Sigmoid colon (tissue), 6 donors: ENCODE measurements at regions not wholly inside any gene's neighbourhood (a gene's known extent, or its start where the extent isn't known, plus 50 kb on each side); places are given as distances from the start of the nearest gene placed in this dataset.

Source experiments
- DNase-seq: peaks from one replicate; pipeline ENCODE4 v3.0.0-alpha.2; 2019
- H3K27ac ChIP-seq, 4 donors: fragments of 200-600 bp; sonication (generic); one replicate each; pipeline ENCODE4 v1.5.1; 2016 to 2019; ENCODE audit warnings: mild to moderate bottlenecking in 1 of 4
- H3K27me3 ChIP-seq, 3 donors: fragments of 200-600 bp; sonication (generic); one replicate each; pipeline ENCODE4 v1.5.1; 2019; ENCODE audit warnings: mild to moderate bottlenecking in 1 of 3
- H3K36me3 ChIP-seq, 4 donors: fragments of 200-600 bp; sonication (generic); one replicate each; pipeline ENCODE4 v1.5.1; 2016 to 2019
- H3K4me1 ChIP-seq, 4 donors: fragments of 200-600 bp; sonication (generic); one replicate each; pipeline ENCODE4 v1.5.1; 2017 to 2019
- H3K4me3 ChIP-seq, 4 donors: fragments of 200-600 bp; sonication (generic); one replicate each; pipeline ENCODE4 v1.5.1; 2017 to 2019; ENCODE audit warnings: mild to moderate bottlenecking in 2 of 4, moderate library complexity in 1 of 4
- H3K9me3 ChIP-seq, 4 donors: fragments of 200-600 bp in 3 of 4; sonication (generic) in 3 of 4; one replicate each; pipeline versions ENCODE4 v1.5.1 to v1.6.1; 2013 to 2019
- CTCF ChIP-seq, 4 experiments: fragments of 450-650 bp in 3 of 4; fragments of 200-600 bp in 1 of 4; IDR thresholded peaks; one replicate each; pipeline ENCODE4 v1.5.1; 2016 to 2019; ENCODE audit warnings: antibody characterized with exemption in 4 of 4, mild to moderate bottlenecking in 3 of 4, moderate library complexity in 2 of 4
- EP300 ChIP-seq, 4 donors: sonication (generic); formaldehyde crosslinking; IDR thresholded peaks; one replicate each; pipeline ENCODE4 v1.6.1; 2017; ENCODE audit warnings: antibody characterized with exemption in 4 of 4
- POLR2A ChIP-seq, 2 donors: fragments of 450-650 bp; IDR thresholded peaks; one replicate each; pipeline ENCODE4 v1.6.1; 2016; ENCODE audit warnings: antibody characterized with exemption in 2 of 2, mild to moderate bottlenecking in 2 of 2, moderate library complexity in 2 of 2
- POLR2AphosphoS5 ChIP-seq, 4 donors: sonication (generic); formaldehyde crosslinking; IDR thresholded peaks; one replicate each; pipeline ENCODE4 v1.6.1; 2017; ENCODE audit warnings: antibody characterized with exemption in 4 of 4
- WGBS, 2 donors: extraction: QIAGEN DNeasy Blood & Tissue Kit; methylation state at CpG; one replicate each; pipeline ENCODE4 v1.1.7; 2013; 5-methylcytosine and 5-hydroxymethylcytosine counted together
- intact Hi-C: fragments of 100-400 bp; cut with DNase I; formaldehyde crosslinking; loops from one replicate; pipeline ENCODE4 v1.15.1; 2023
- donor health status: healthy with polysubstance abuse.
- donor health status: healthy.

GRCh38 chr11:128208329-128209137 lies 378.8 kb downstream of the ETS1 start:
- peak overlapping the region in 3 of 4 donors; percentile 47 to 69 (median 49) for H3K27ac ChIP-seq
- intact Hi-C loops = no loop called here
- H3K27me3 ChIP-seq = no peaks in the 10 kb centered on the region

GRCh38 chr11:128207861-128208321 lies 379.5 kb downstream of the ETS1 start:
- H3K4me1 ChIP-seq = peaks cover 0 to 43% (median 35%) of the 10 kb centered on the region in 4 donors
- DNase-seq = no peak
- H3K9me3 ChIP-seq = no peaks in the 10 kb centered on the region
- H3K36me3 ChIP-seq = no peaks in the 10 kb centered on the region
- 78 to 80% methylated on average over 3 of the region's 3 CpGs for WGBS, 2 donors
- H3K27me3 ChIP-seq = no peaks in the 10 kb centered on the region
- no peak overlapping the region for H3K4me3 ChIP-seq
- intact Hi-C loops = no loop called here
- H3K27ac ChIP-seq = peak overlapping the region in 3 of 4 donors; percentile 47 to 69 (median 49)
- peak in 1 of 4 donors; percentile 11 for TF ChIP-seq EP300 (IDR thresholded peaks at IDR 0.05)
- TF ChIP-seq POLR2A (IDR thresholded peaks at IDR 0.05) = no peak
- peak in 1 of 4 donors; percentile 34 for TF ChIP-seq POLR2AphosphoS5 (IDR thresholded peaks at IDR 0.05)
- no peak for TF ChIP-seq CTCF (IDR thresholded peaks at IDR 0.05)

More at GRCh38 chr11:128208329-128209137, 378.8 kb downstream of the ETS1 start:
- peaks cover 0 to 43% (median 35%) of the 10 kb centered on the region in 4 donors for H3K4me1 ChIP-seq
- no peaks in the 10 kb centered on the region for H3K9me3 ChIP-seq
- no peak overlapping the region for H3K4me3 ChIP-seq
- peak in 2 of 4 donors; percentile 18 to 19 for TF ChIP-seq POLR2AphosphoS5 (IDR thresholded peaks at IDR 0.05)
- no peak for TF ChIP-seq CTCF (IDR thresholded peaks at IDR 0.05)
- no peaks in the 10 kb centered on the region for H3K36me3 ChIP-seq
- DNase-seq = no peak
- WGBS, 2 donors = 61 to 63% methylated on average over 6 of the region's 6 CpGs

- DNase-seq = no peak
- H3K27me3 ChIP-seq = no peaks in the 10 kb centered on the region
- no peak overlapping the region for H3K27ac ChIP-seq
- intact Hi-C loops = no loop called here
- no peaks in the 10 kb centered on the region for H3K36me3 ChIP-seq
- no peak overlapping the region for H3K4me3 ChIP-seq
- TF ChIP-seq CTCF (IDR thresholded peaks at IDR 0.05) (no peak), EP300 (IDR thresholded peaks at IDR 0.05) (no peak), POLR2AphosphoS5 (IDR thresholded peaks at IDR 0.05) (no peak), POLR2A (IDR thresholded peaks at IDR 0.05) (no peak)
- H3K9me3 ChIP-seq = no peaks in the 10 kb centered on the region
- peaks cover 0 to 41% (median 35%) of the 10 kb centered on the region in 4 donors for H3K4me1 ChIP-seq
Measured at GRCh38 chr11:128206461-128206860, 380.9 kb downstream of the ETS1 start.

- Histone ChIP-seq H3K4me3 (no peak overlapping the region), H3K36me3 (no peaks in the 10 kb centered on the region), H3K4me1 (peaks cover 0 to 35% (median 30%) of the 10 kb centered on the region in 4 donors), H3K27me3 (no peaks in the 10 kb centered on the region), H3K9me3 (no peaks in the 10 kb centered on the region), H3K27ac (no peak overlapping the region)
- DNase-seq = no peak
- intact Hi-C loops = no loop called here
- TF ChIP-seq POLR2A (IDR thresholded peaks at IDR 0.05) = no peak
Measured at GRCh38 chr11:128205796-128206195, 381.6 kb downstream of the ETS1 start.

- Histone ChIP-seq H3K4me3 (no peak overlapping the region), H3K27me3 (no peaks in the 10 kb centered on the region), H3K9me3 (no peaks in the 10 kb centered on the region), H3K27ac (no peak overlapping the region), H3K4me1 (peaks cover 0 to 26% (median 22%) of the 10 kb centered on the region in 4 donors), H3K36me3 (no peaks in the 10 kb centered on the region)
- intact Hi-C loops = no loop called here
- WGBS, 2 donors = 91 to 93% methylated on average over 3 of the region's 3 CpGs
- TF ChIP-seq EP300 (IDR thresholded peaks at IDR 0.05) (no peak), POLR2A (IDR thresholded peaks at IDR 0.05) (no peak), POLR2AphosphoS5 (IDR thresholded peaks at IDR 0.05) (no peak)
- DNase-seq = no peak
Measured at GRCh38 chr11:128204898-128205297, 382.5 kb downstream of the ETS1 start.
